GM12873 (cell line): ENCODE measurements at regions not wholly inside any gene's neighbourhood (a gene's known extent, or its start where the extent isn't known, plus 50 kb on each side); places are given as distances from the start of the nearest gene placed in this dataset.

Experiments
- TF ChIP-seq, protein P1 (sequence below): IDR thresholded peaks from 2 replicates; pipeline ENCODE4 v1.5.1; 2012; ENCODE audit warnings: low read depth, mild to moderate bottlenecking, moderate library complexity, low read length, control low read depth; ENCODE audit not compliant: insufficient read depth; ENCODE audit errors: missing control alignments

- TF ChIP-seq, protein P1, sequence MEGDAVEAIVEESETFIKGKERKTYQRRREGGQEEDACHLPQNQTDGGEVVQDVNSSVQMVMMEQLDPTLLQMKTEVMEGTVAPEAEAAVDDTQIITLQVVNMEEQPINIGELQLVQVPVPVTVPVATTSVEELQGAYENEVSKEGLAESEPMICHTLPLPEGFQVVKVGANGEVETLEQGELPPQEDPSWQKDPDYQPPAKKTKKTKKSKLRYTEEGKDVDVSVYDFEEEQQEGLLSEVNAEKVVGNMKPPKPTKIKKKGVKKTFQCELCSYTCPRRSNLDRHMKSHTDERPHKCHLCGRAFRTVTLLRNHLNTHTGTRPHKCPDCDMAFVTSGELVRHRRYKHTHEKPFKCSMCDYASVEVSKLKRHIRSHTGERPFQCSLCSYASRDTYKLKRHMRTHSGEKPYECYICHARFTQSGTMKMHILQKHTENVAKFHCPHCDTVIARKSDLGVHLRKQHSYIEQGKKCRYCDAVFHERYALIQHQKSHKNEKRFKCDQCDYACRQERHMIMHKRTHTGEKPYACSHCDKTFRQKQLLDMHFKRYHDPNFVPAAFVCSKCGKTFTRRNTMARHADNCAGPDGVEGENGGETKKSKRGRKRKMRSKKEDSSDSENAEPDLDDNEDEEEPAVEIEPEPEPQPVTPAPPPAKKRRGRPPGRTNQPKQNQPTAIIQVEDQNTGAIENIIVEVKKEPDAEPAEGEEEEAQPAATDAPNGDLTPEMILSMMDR: no peak
Observed at GRCh38 chr3:162082516-162082915, 585.9 kb downstream of the OTOL1 start.

- TF ChIP-seq, protein P1: no peak
Observed at GRCh38 chr3:162087361-162087760, 590.8 kb downstream of the OTOL1 start.

- TF ChIP-seq, protein P1: no peak
Observed at GRCh38 chr3:162092751-162093150, 596.1 kb downstream of the OTOL1 start.

DNA sequence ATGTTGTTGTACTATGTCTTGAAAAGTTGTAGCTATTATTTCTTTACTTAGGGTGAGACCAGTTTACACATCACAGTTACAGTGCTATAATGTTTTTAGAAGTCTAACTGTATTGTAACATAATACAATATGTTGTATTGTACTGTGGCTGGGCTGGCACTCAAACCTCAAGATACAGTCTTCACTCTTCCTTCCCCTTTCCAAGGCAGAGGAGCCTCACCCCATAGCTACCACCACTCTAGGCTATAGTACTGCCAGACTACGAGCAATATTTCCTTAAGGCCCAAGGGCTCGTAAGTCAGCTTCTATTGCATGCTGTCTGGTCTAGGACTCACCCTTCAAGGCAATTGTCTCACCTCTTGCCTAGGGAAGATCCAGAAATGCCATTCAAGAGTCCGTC, 597.7 kb downstream of the OTOL1 start:
- TF ChIP-seq, protein P1: no peak

- TF ChIP-seq, protein P1: no peak
Observed at GRCh38 chr3:162096874-162097273, 600.3 kb downstream of the OTOL1 start.

- TF ChIP-seq, protein P1: no peak
Observed at GRCh38 chr3:162103808-162104207, 607.2 kb downstream of the OTOL1 start.

GRCh38 chr3:162111861-162112260, 615.3 kb downstream of the OTOL1 start:
- TF ChIP-seq, protein P1: no peak
